Sigmoid colon (tissue), 6 donors: ENCODE measurements at regions not wholly inside any gene's neighbourhood (a gene's known extent, or its start where the extent isn't known, plus 50 kb on each side); places are given as distances from the start of the nearest gene placed in this dataset.

Source experiments
- DNase-seq: peaks from one replicate; pipeline ENCODE4 v3.0.0-alpha.2; 2019
- H3K27ac ChIP-seq, 4 donors: fragments of 200-600 bp; sonication (generic); one replicate each; pipeline ENCODE4 v1.5.1; 2016 to 2019; ENCODE audit warnings: mild to moderate bottlenecking in 1 of 4
- H3K27me3 ChIP-seq, 3 donors: fragments of 200-600 bp; sonication (generic); one replicate each; pipeline ENCODE4 v1.5.1; 2019; ENCODE audit warnings: mild to moderate bottlenecking in 1 of 3
- H3K36me3 ChIP-seq, 4 donors: fragments of 200-600 bp; sonication (generic); one replicate each; pipeline ENCODE4 v1.5.1; 2016 to 2019
- H3K4me1 ChIP-seq, 4 donors: fragments of 200-600 bp; sonication (generic); one replicate each; pipeline ENCODE4 v1.5.1; 2017 to 2019
- H3K4me3 ChIP-seq, 4 donors: fragments of 200-600 bp; sonication (generic); one replicate each; pipeline ENCODE4 v1.5.1; 2017 to 2019; ENCODE audit warnings: mild to moderate bottlenecking in 2 of 4, moderate library complexity in 1 of 4
- H3K9me3 ChIP-seq, 4 donors: fragments of 200-600 bp in 3 of 4; sonication (generic) in 3 of 4; one replicate each; pipeline versions ENCODE4 v1.5.1 to v1.6.1; 2013 to 2019
- EP300 ChIP-seq, 4 donors: sonication (generic); formaldehyde crosslinking; IDR thresholded peaks; one replicate each; pipeline ENCODE4 v1.6.1; 2017; ENCODE audit warnings: antibody characterized with exemption in 4 of 4
- POLR2A ChIP-seq, 2 donors: fragments of 450-650 bp; IDR thresholded peaks; one replicate each; pipeline ENCODE4 v1.6.1; 2016; ENCODE audit warnings: antibody characterized with exemption in 2 of 2, mild to moderate bottlenecking in 2 of 2, moderate library complexity in 2 of 2
- POLR2AphosphoS5 ChIP-seq, 4 donors: sonication (generic); formaldehyde crosslinking; IDR thresholded peaks; one replicate each; pipeline ENCODE4 v1.6.1; 2017; ENCODE audit warnings: antibody characterized with exemption in 4 of 4
- WGBS, 2 donors: extraction: QIAGEN DNeasy Blood & Tissue Kit; methylation state at CpG; one replicate each; pipeline ENCODE4 v1.1.7; 2013; 5-methylcytosine and 5-hydroxymethylcytosine counted together
- intact Hi-C: fragments of 100-400 bp; cut with DNase I; formaldehyde crosslinking; loops from one replicate; pipeline ENCODE4 v1.15.1; 2023
- TF ChIP-seq, protein P1 (sequence below), 4 experiments: fragments of 450-650 bp in 3 of 4; fragments of 200-600 bp in 1 of 4; IDR thresholded peaks; one replicate each; pipeline ENCODE4 v1.5.1; 2016 to 2019; ENCODE audit warnings: antibody characterized with exemption in 4 of 4, mild to moderate bottlenecking in 3 of 4, moderate library complexity in 2 of 4
- donor health status: healthy with polysubstance abuse.
- donor health status: healthy.

DNA sequence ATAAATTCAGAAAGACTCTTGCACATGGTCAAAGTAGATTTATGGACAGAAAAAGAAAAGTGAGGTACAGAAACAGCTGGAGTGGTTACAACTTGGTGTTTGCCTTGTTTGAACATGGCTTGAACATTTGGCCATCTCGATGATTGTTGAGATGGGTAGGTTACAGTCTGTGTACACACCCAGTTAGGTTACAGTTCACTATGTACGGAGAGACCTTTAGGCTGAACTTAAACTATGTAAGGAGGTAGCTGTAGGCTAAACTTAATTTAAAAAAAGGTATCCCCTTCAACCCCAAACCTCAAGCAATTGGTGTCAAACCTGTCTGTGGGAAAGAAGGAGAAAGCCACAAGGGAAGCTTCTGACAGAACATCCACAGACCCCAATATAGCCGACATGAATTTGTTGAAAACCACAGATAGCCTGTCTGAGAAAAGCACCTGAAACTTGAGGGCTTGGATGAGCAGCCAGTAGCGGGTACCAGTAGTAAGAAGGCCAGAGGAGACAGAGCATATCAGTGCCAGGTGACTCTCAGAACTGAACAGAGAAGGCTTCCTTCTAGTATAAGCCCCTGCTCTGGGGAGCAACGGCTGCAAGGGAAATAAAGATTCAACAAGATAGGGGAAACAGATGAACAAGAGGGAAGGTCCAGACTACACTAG lies 247.9 kb upstream of the GALNTL6 start:
- intact Hi-C loops, result no loop called here
- no peak overlapping the region for H3K4me3 ChIP-seq
- H3K27ac ChIP-seq, result no peak overlapping the region
- H3K4me1 ChIP-seq, result no peaks in the 10 kb centered on the region
- DNase-seq, result no peak
- H3K9me3 ChIP-seq, result no peaks in the 10 kb centered on the region
- TF ChIP-seq POLR2A (IDR thresholded peaks at IDR 0.05), result no peak
- no peak for TF ChIP-seq POLR2AphosphoS5 (IDR thresholded peaks at IDR 0.05)
- TF ChIP-seq EP300 (IDR thresholded peaks at IDR 0.05), result no peak
- TF ChIP-seq, protein P1, sequence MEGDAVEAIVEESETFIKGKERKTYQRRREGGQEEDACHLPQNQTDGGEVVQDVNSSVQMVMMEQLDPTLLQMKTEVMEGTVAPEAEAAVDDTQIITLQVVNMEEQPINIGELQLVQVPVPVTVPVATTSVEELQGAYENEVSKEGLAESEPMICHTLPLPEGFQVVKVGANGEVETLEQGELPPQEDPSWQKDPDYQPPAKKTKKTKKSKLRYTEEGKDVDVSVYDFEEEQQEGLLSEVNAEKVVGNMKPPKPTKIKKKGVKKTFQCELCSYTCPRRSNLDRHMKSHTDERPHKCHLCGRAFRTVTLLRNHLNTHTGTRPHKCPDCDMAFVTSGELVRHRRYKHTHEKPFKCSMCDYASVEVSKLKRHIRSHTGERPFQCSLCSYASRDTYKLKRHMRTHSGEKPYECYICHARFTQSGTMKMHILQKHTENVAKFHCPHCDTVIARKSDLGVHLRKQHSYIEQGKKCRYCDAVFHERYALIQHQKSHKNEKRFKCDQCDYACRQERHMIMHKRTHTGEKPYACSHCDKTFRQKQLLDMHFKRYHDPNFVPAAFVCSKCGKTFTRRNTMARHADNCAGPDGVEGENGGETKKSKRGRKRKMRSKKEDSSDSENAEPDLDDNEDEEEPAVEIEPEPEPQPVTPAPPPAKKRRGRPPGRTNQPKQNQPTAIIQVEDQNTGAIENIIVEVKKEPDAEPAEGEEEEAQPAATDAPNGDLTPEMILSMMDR (IDR thresholded peaks at IDR 0.05), result no peak
- 61 to 62% methylated on average over 5 of the region's 5 CpGs for WGBS, 2 donors
- no peaks in the 10 kb centered on the region for H3K27me3 ChIP-seq
- H3K36me3 ChIP-seq, result no peaks in the 10 kb centered on the region

DNA sequence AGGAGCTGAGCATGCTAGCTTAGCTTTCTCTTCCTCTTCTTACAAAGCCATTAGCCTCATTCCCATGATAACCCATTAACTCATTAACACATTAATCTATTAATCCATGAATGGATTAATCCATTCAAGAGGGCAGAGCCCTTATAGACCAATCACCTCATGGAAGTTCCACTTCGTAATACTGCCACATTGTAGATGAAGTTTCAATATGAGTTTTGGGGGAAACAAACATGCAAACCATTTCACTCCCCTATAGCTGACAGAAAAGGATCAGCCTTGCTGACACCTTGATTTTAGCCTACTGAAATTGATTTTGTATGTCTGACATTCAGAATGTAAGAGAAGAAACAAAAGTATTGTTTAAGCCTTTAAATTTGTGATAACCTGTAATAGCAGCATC lies 251.8 kb upstream of the GALNTL6 start:
- TF ChIP-seq, protein P1 (IDR thresholded peaks at IDR 0.05), result no peak
- no peak for TF ChIP-seq EP300 (IDR thresholded peaks at IDR 0.05)
- no peak for TF ChIP-seq POLR2A (IDR thresholded peaks at IDR 0.05)
- TF ChIP-seq POLR2AphosphoS5 (IDR thresholded peaks at IDR 0.05), result no peak
- intact Hi-C loops, result no loop called here
- DNase-seq, result no peak
- Histone ChIP-seq H3K27me3 (no peaks in the 10 kb centered on the region), H3K27ac (no peak overlapping the region), H3K4me3 (no peak overlapping the region), H3K9me3 (no peaks in the 10 kb centered on the region), H3K36me3 (no peaks in the 10 kb centered on the region), H3K4me1 (no peaks in the 10 kb centered on the region)
- WGBS, 2 donors, result 80 to 84% methylated on average over 1 of the region's 1 CpG

DNA sequence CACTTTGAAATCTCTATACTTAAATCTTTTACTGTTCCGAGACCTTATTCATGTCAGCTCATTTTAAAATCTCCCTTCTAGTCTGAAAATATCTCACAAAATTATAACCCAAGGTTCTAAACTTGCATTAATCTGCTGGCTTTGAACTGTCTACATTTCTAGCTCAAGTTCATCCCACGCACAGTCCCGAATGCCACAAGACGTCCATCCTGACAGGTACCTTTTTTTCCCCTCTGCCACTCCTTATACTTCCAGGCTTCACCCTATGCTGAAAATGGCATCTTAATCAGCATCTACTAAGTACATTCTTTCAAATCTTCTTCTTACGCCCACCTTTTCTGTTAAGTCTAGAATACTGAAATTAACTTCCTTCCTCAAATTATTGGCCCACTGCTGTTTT lies 259.2 kb upstream of the GALNTL6 start:
- 89 to 92% methylated on average over 5 of the region's 5 CpGs for WGBS, 2 donors
- H3K36me3 ChIP-seq, result no peaks in the 10 kb centered on the region
- intact Hi-C loops, result no loop called here

DNA sequence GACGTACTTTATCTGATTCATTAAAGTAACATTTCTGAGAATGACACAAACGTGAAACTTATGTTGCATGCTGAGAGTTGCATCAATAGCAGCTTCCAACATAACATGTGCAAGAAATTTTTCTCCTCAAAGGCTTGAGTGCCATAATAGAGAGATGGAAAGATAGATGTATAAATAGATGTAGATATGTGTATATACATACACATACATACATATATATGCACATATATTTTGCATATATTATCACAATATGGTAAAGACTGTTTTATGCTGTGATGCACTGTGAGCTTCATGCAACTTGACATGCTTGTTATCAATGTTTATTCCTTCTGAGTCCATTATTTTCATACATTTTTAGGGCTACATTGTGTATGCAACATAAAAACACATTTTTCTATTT lies 270.6 kb upstream of the GALNTL6 start:
- Histone ChIP-seq H3K27ac (no peak overlapping the region), H3K4me3 (no peak overlapping the region), H3K9me3 (no peaks in the 10 kb centered on the region), H3K36me3 (no peaks in the 10 kb centered on the region), H3K4me1 (no peaks in the 10 kb centered on the region), H3K27me3 (no peaks in the 10 kb centered on the region)
- 70 to 83% methylated on average over 2 of the region's 2 CpGs for WGBS, 2 donors
- no peak for DNase-seq
- intact Hi-C loops, result no loop called here
- TF ChIP-seq POLR2AphosphoS5 (IDR thresholded peaks at IDR 0.05), result no peak
- TF ChIP-seq EP300 (IDR thresholded peaks at IDR 0.05), result no peak
- TF ChIP-seq, protein P1 (IDR thresholded peaks at IDR 0.05), result no peak
- no peak for TF ChIP-seq POLR2A (IDR thresholded peaks at IDR 0.05)

More for the DNA sequence above, 259.2 kb upstream of the GALNTL6 start:
- H3K4me1 ChIP-seq, result no peaks in the 10 kb centered on the region
- H3K4me3 ChIP-seq, result no peak overlapping the region
- DNase-seq, result no peak
- TF ChIP-seq, protein P1 (IDR thresholded peaks at IDR 0.05), result no peak
- TF ChIP-seq POLR2AphosphoS5 (IDR thresholded peaks at IDR 0.05), result no peak
- TF ChIP-seq EP300 (IDR thresholded peaks at IDR 0.05), result no peak
- no peak for TF ChIP-seq POLR2A (IDR thresholded peaks at IDR 0.05)
- no peaks in the 10 kb centered on the region for H3K27me3 ChIP-seq
- no peak overlapping the region for H3K27ac ChIP-seq
- H3K9me3 ChIP-seq, result no peaks in the 10 kb centered on the region

DNA sequence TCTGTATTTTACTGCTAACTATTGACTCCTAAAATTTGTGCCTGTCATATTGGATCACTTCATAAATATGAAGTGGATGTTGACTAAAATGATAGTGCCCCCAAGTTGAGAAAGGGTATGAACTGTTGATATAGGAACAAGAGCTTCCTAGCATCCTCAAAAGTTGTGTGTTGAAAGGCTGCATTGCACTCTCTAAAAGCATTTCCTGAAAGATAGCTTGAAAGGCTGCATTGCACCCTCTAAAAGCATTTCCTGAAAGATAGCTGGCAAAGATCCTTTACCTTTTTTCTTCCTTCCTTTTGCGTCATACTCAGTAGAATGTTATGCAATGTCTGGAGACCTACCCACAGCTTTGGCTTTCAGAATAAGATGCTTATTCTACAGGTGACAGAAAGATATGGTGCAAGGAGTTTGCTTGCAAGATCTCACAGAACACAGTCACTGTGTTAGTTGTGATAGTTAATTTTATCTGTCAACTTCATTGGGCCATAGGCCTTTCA lies 274.6 kb upstream of the GALNTL6 start:
- TF ChIP-seq POLR2AphosphoS5 (IDR thresholded peaks at IDR 0.05) (no peak), EP300 (IDR thresholded peaks at IDR 0.05) (no peak), POLR2A (IDR thresholded peaks at IDR 0.05) (no peak)
- TF ChIP-seq, protein P1 (IDR thresholded peaks at IDR 0.05), result no peak
- H3K9me3 ChIP-seq, result no peaks in the 10 kb centered on the region
- H3K4me3 ChIP-seq, result no peak overlapping the region
- H3K4me1 ChIP-seq, result no peaks in the 10 kb centered on the region
- WGBS, 2 donors, result 64 to 78% methylated on average over 1 of the region's 1 CpG
- no peak for DNase-seq
- no peaks in the 10 kb centered on the region for H3K27me3 ChIP-seq
- no peaks in the 10 kb centered on the region for H3K36me3 ChIP-seq
- intact Hi-C loops, result no loop called here
- no peak overlapping the region for H3K27ac ChIP-seq
